Endothelial cell of umbilical vein (primary cell): ENCODE measurements at regions not wholly inside any gene's neighbourhood (a gene's known extent, or its start where the extent isn't known, plus 50 kb on each side); places are given as distances from the start of the nearest gene placed in this dataset.

Source experiments
- BruUV-seq: library from RNA; stranded (reverse); fragments of 400-500 nt; replicated peaks from 2 replicates; lab custom pipeline; 2021; lab: Mats Ljungman, UMichigan
- CTCF ChIA-PET: fragments of 300-600, 350-600 bp; sonication (Branson Sonifier 250); formaldehyde crosslinking; loops from one replicate; lab custom pipeline; 2021; ENCODE audit warnings: antibody characterized with exemption, inconsistent platforms; lab: Charles Lee
- POLR2A ChIA-PET: fragments of 300-600, 350-600 bp; sonication (Branson Sonifier 250); formaldehyde crosslinking; loops from one replicate; lab custom pipeline; 2021; ENCODE audit warnings: antibody characterized with exemption, inconsistent platforms; lab: Charles Lee
- DNase-seq: peaks from one replicate; pipeline ENCODE4 v3.0.0-alpha.2; 2011; ENCODE audit warnings: low read depth, low spot score
- FAIRE-seq: peaks from 2 replicates; lab custom pipeline; 2011; peaks lifted over from hg19 to GRCh38; lab: Jason Lieb, UNC
- H2AFZ ChIP-seq: 2 replicates; pipeline ENCODE4 v1.6.0; 2012; ENCODE audit warnings: low read depth, low read length, control low read depth, inconsistent platforms
- H3K27ac ChIP-seq: 2 replicates; pipeline ENCODE4 v1.5.1; 2011; ENCODE audit warnings: low read depth, mild to moderate bottlenecking, control low read depth, low read length, moderate library complexity; ENCODE audit not compliant: insufficient read depth
- H3K27me3 ChIP-seq, 2 experiments: 2 replicates each; pipeline versions ENCODE4 v1.6.0 to v1.6.1; 2011; ENCODE audit warnings: low read length in 2 of 2, mixed read lengths in 1 of 2; ENCODE audit not compliant: control insufficient read depth in 2 of 2, insufficient read depth in 2 of 2
- H3K36me3 ChIP-seq, 2 experiments: 2 replicates in 1 of 2; 3 replicates in 1 of 2; pipeline ENCODE4 v1.5.1; 2011; ENCODE audit warnings: low read length in 2 of 2, mild to moderate bottlenecking in 1 of 2, moderate library complexity in 1 of 2; ENCODE audit not compliant: control insufficient read depth in 2 of 2, insufficient read depth in 2 of 2; ENCODE audit errors: extremely low read depth in 1 of 2
- H3K4me1 ChIP-seq: 3 replicates; pipeline ENCODE4 v1.5.1; 2011; ENCODE audit warnings: mild to moderate bottlenecking, low read length; ENCODE audit not compliant: control insufficient read depth, insufficient read depth; ENCODE audit errors: extremely low read depth
- H3K4me2 ChIP-seq: 2 replicates; pipeline ENCODE4 v1.6.1; 2011; ENCODE audit warnings: low read length, control low read depth, mixed read lengths; ENCODE audit not compliant: insufficient read depth
- H3K4me3 ChIP-seq, 3 experiments: fragments of 200-600 bp in 1 of 3; sonication (generic), shearing (Covaris generic) in 1 of 3; replicated peaks in 1 of 3; 2 replicates each; pipeline ENCODE4 v1.5.1; 2011 to 2016; ENCODE audit warnings: control low read depth in 3 of 3, low read length in 3 of 3, mild to moderate bottlenecking in 2 of 3, inconsistent platforms in 1 of 3, low read depth in 1 of 3, moderate library complexity in 1 of 3; ENCODE audit not compliant: insufficient read depth in 1 of 3
- H3K79me2 ChIP-seq: 2 replicates; pipeline ENCODE4 v1.6.0; 2012; ENCODE audit warnings: low read length, inconsistent platforms; ENCODE audit not compliant: control insufficient read depth, insufficient read depth
- H3K9ac ChIP-seq: replicated peaks from 2 replicates; pipeline ENCODE3; 2011; ENCODE audit warnings: low read length, control low read depth; ENCODE audit not compliant: insufficient read depth; ENCODE audit errors: extremely low read depth
- H3K9me1 ChIP-seq: replicated peaks from 3 replicates; pipeline ENCODE4 v1.6.0; 2011; ENCODE audit warnings: mild to moderate bottlenecking, low read length; ENCODE audit not compliant: control insufficient read depth, insufficient read depth; ENCODE audit errors: extremely low read depth
- H3K9me3 ChIP-seq: replicated peaks from 2 replicates; pipeline ENCODE4 v1.5.1; 2012; ENCODE audit warnings: low read length, inconsistent platforms; ENCODE audit not compliant: control insufficient read depth, insufficient read depth
- H4K20me1 ChIP-seq: replicated peaks from 2 replicates; pipeline ENCODE3; 2011; ENCODE audit warnings: mild to moderate bottlenecking, low read length; ENCODE audit not compliant: control insufficient read depth, insufficient read depth; ENCODE audit errors: extremely low read depth
- CTCF ChIP-seq, 2 donors: IDR thresholded peaks; 1 replicate in 1 of 2; 2 replicates in 1 of 2; pipeline ENCODE4 v1.5.1; 2011; ENCODE audit warnings: low read length in 2 of 2, mild to moderate bottlenecking in 2 of 2, moderate library complexity in 2 of 2, control low read depth in 1 of 2, inconsistent platforms in 1 of 2, low read depth in 1 of 2; ENCODE audit not compliant: insufficient read depth in 1 of 2; ENCODE audit errors: extremely low read depth in 1 of 2
- EZH2 ChIP-seq: IDR thresholded peaks from 2 replicates; pipeline ENCODE4 v1.6.1; 2012; ENCODE audit warnings: borderline replicate concordance, low read depth, mild to moderate bottlenecking, moderate library complexity, low read length, inconsistent platforms; ENCODE audit not compliant: severe bottlenecking
- FOS ChIP-seq: IDR thresholded peaks from 2 replicates; pipeline ENCODE4 v1.6.1; 2011; ENCODE audit warnings: mild to moderate bottlenecking, low read length, moderate library complexity, borderline replicate concordance; ENCODE audit not compliant: insufficient read depth
- GATA2 ChIP-seq: IDR thresholded peaks from 2 replicates; pipeline ENCODE4 v1.7.0; 2011; ENCODE audit warnings: low read depth, mild to moderate bottlenecking, moderate library complexity, mixed read lengths, low read length; ENCODE audit not compliant: insufficient read length, insufficient read depth
- JUN ChIP-seq: IDR thresholded peaks from 2 replicates; pipeline ENCODE4 v1.6.1; 2011; ENCODE audit warnings: borderline replicate concordance, low read depth; ENCODE audit not compliant: insufficient read length, insufficient read depth
- MYC ChIP-seq: IDR thresholded peaks from one replicate; pipeline ENCODE4 v1.6.1; 2011; ENCODE audit warnings: mild to moderate bottlenecking, low read depth, low read length
- POLR2A ChIP-seq: IDR thresholded peaks from 2 replicates; pipeline ENCODE4 v1.6.1; 2012; ENCODE audit warnings: low read depth, mild to moderate bottlenecking, control low read depth, low read length
- POLR2AphosphoS5 ChIP-seq: IDR thresholded peaks from 2 replicates; pipeline ENCODE4 v1.6.1; 2012; ENCODE audit warnings: low read depth, mild to moderate bottlenecking, control low read depth, low read length, moderate library complexity; ENCODE audit not compliant: insufficient read depth
- dilution Hi-C: fragments of 300-500 bp; cut with MboI; formaldehyde crosslinking; loops from one replicate; pipeline ENCODE4 v1.15.0; 2019; ENCODE audit warnings: low sequenced_read_pairs; ENCODE audit not compliant: extremely low pct_ligation_motif_present
- intact Hi-C: fragments of 100-400 bp; cut with micrococcal nuclease; formaldehyde crosslinking; loops from one replicate; pipeline ENCODE4 v1.10.0; 2022
- TF ChIP-seq, protein P1 (sequence below): IDR thresholded peaks from 2 replicates; pipeline ENCODE4 v1.6.1; 2011; ENCODE audit not compliant: insufficient read depth, insufficient read length

- no peak overlapping the region for H3K27ac ChIP-seq
- H4K20me1 ChIP-seq: no peaks in the 10 kb centered on the region
- ChIA-PET POLR2A (no interaction called here), CTCF (no interaction called here)
- intact Hi-C loops (no loop called here), dilution Hi-C loops (no loop called here)
- no peak for DNase-seq
- H3K4me1 ChIP-seq: no peaks in the 10 kb centered on the region
- no peaks in the 10 kb centered on the region for H3K79me2 ChIP-seq
- no peak overlapping the region for H3K4me3 ChIP-seq
- no TSS peak for BruUV-seq
- H3K4me2 ChIP-seq: no peak overlapping the region
- H3K9ac ChIP-seq: no peak overlapping the region
- no peaks in the 10 kb centered on the region for H3K36me3 ChIP-seq
- no peaks in the 10 kb centered on the region for H3K27me3 ChIP-seq
- no peak for FAIRE-seq
- TF ChIP-seq, protein P1, sequence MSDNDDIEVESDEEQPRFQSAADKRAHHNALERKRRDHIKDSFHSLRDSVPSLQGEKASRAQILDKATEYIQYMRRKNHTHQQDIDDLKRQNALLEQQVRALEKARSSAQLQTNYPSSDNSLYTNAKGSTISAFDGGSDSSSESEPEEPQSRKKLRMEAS: no peak
- TF ChIP-seq MYC (no peak), CTCF (IDR thresholded peaks at IDR 0.05; ENCODE audit: extremely low read depth in 1 of 2, insufficient read depth in 1 of 2, low read depth in 1 of 2, low read length in 2 of 2) (no peak), JUN (no peak), POLR2A (no peak), POLR2AphosphoS5 (no peak), GATA2 (no peak), EZH2 (no peak), FOS (no peak)
- no peaks in the 10 kb centered on the region for H3K9me3 ChIP-seq
- no peaks in the 10 kb centered on the region for H3K9me1 ChIP-seq
- H2AFZ ChIP-seq: no peak overlapping the region
Observed at GRCh38 chr12:93314177-93314497, 63.6 kb upstream of the NUDT4 start.
